ENCODE measurements at regions not wholly inside any gene's neighbourhood (a gene's known extent, or its start where the extent isn't known, plus 50 kb on each side); places are given as distances from the start of the nearest gene placed in this dataset.

DNA sequence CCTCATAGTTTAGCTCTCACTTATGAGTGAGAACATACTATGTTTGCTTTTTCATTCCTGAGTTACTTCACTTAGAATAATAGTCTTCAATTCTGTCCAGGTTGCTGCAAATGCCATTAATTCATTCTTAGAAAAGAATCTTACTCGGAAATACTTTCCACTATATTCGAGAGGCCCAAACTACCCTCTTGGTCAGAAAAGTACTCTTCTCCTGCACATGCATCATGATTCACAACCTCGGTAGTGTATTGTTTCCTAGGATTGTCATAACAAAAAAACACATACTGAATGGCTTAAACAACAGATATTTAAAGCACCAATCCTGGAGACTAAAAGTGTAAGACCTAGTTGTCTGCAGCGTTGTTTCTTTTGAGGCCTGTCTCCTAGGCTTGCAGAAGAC lies 364.0 kb upstream of the SLC14A2 start:
- H3K27ac ChIP-seq = no peak overlapping the region
- TF ChIP-seq, protein P1, sequence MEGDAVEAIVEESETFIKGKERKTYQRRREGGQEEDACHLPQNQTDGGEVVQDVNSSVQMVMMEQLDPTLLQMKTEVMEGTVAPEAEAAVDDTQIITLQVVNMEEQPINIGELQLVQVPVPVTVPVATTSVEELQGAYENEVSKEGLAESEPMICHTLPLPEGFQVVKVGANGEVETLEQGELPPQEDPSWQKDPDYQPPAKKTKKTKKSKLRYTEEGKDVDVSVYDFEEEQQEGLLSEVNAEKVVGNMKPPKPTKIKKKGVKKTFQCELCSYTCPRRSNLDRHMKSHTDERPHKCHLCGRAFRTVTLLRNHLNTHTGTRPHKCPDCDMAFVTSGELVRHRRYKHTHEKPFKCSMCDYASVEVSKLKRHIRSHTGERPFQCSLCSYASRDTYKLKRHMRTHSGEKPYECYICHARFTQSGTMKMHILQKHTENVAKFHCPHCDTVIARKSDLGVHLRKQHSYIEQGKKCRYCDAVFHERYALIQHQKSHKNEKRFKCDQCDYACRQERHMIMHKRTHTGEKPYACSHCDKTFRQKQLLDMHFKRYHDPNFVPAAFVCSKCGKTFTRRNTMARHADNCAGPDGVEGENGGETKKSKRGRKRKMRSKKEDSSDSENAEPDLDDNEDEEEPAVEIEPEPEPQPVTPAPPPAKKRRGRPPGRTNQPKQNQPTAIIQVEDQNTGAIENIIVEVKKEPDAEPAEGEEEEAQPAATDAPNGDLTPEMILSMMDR (conservative IDR thresholded peaks at IDR 0.05) = no peak
- no peak for TF ChIP-seq ZFX (IDR thresholded peaks at IDR 0.05)

DNA sequence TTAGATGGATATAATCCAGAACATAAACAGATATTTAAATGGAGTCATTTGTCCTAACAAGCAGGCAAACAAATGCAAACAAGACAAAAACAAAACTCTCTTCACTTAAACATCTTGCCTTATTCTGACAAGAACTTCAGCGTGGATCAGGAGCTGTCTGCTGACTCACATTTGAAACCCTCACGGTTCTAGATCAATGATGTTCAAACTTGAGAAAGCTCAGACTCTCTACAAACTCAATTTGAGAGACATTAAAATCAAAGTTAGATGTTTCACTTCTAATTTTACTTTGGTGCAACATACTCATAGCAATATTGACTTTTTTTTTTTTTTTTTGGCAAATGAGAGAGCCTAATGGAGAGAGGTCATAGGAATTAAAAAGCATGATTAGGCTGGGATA lies 362.8 kb upstream of the SLC14A2 start:
- H3K27ac ChIP-seq = no peak overlapping the region
- TF ChIP-seq, protein P1 (conservative IDR thresholded peaks at IDR 0.05) = no peak

DNA sequence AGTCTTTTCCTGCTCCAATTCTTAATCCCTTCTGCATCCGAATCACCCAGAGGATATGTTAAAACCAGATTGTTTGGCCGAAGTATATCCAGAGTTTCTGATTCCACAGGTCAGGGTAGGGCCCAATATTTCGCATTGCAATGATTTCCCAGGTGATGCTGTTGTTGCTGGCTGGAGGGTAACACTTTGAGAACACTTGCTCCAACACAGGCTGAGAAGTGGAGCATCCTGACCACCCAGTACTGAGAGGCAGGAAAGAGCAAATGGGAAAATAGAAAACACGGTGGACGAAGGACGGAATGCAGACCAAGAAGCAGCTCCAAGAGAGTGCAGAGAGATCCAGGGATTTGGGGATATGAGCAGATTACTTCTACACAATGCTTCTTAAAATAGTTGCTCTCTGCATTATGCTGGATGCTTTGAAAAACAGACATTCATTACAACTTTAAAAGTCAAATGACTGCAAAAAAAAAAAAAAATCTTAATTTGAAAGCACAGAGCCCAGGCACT lies 362.2 kb upstream of the SLC14A2 start:
- H3K27ac ChIP-seq = no peak overlapping the region

DNA sequence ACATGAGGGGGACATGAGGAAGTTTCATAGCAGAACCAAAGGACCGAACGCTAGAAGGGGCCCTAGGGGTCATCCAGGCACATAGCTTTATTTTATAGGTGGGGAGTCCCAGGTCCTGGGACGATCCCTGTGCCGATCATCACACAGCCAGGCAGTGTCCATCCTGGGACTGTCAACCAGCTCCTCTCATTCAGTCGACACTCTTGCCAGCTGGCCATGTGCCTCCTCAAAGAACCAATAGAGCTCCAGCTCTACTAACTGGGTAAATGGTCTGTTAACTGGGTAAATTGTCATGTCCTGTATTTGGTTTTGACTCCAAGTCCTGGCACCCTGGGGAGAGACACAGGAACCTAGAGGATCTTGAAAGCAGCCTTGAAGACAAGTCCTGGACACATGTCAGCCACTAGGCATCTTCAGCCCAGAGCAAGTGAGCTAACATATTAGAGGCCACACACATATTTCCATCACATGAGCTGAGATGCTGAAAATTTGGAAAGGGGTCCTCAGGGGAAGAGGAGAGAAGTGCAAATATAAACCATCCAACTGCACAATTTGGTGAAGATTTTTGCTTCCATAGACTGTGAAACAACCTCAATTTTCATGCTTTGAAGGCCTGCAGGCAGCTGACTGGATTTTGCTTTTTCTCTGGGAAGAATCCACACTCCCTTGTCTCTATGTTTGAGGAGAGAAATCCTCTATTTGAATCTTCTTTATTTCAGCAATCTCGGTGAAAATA lies 361.1 kb upstream of the SLC14A2 start:
- H3K27ac ChIP-seq = no peak overlapping the region

More for the DNA sequence above, 362.2 kb upstream of the SLC14A2 start:
- TF ChIP-seq ZFX (IDR thresholded peaks at IDR 0.05) = no peak
- TF ChIP-seq, protein P1 (conservative IDR thresholded peaks at IDR 0.05) = no peak

DNA sequence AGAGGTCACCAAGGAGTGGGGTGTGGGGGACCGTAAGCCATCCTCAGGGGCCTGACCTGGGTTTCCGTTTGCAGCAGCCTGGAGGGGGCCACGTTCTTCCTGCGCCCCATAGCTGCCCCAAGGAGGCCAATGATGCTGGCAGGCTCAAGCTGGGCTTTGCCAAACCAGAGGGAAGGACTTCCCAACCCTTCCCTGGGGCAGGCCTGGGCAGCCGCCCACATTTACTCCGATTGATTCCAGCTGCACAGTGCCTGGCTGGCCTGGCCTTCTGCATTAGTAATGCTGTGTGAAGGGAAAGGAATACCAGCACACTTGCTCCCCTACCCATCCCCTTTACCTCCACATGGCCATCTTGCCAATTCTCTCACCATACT lies 360.6 kb upstream of the SLC14A2 start:
- H3K27ac ChIP-seq = no peak overlapping the region
- TF ChIP-seq ZFX (IDR thresholded peaks at IDR 0.05) = no peak
- TF ChIP-seq, protein P1 (conservative IDR thresholded peaks at IDR 0.05) = no peak

More for the DNA sequence above, 361.1 kb upstream of the SLC14A2 start:
- TF ChIP-seq ZFX (IDR thresholded peaks at IDR 0.05) = no peak
- TF ChIP-seq, protein P1 (conservative IDR thresholded peaks at IDR 0.05) = no peak

DNA sequence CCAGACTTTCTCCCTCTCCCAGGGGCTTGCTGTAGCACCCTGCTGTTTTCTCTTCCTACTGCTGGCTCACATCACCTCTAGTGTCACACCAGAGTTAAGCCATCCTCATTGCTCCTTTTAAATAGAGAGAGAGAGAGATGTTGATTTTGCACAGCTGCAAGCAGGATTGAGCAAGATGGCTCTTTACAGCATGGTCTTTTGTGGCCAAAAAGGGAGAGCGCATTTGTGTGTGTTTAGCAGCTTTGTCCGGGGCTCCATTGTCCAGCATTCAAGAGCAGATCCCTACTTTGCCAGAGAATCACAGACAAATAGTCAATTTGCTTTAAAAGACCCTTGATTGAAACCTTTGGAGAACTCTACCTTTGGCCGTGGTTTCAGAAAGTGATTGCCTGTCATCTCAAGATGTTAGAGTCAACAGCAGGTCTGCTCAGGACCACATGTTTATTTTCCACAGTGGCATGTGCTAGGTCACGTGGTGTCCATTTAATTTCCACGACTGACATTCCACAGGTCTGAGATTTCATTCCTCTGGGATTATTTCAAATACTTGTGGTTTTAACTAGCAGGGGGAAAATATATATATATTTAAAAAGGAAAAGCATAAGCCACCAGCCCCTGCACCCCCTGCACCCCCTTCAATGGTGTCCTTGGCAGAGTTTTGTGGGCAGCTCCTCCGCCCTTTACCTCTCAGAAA lies 359.9 kb upstream of the SLC14A2 start:
- TF ChIP-seq, protein P1 (conservative IDR thresholded peaks at IDR 0.05) = no peak
- no peak for TF ChIP-seq ZFX (IDR thresholded peaks at IDR 0.05)
- no peak overlapping the region for H3K27ac ChIP-seq

DNA sequence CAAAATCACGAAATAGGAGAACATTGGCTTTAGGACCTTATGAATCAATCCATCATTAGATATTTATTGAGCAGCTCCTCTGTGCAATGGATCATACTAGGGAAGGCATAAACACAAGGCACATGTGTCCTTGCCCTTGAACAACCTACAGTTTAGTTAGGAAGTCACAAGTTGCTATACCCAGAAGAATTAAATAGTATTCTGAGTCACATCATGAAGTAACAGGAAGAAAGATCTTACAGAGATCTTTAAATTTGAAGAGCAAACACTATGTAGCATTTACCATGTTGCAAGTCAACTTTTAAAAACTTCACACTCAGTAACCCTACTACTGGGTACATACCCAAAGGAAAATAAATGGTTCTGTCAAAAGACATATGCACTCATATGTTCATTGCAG lies 355.2 kb upstream of the SLC14A2 start:
- TF ChIP-seq ZFX (IDR thresholded peaks at IDR 0.05) = no peak
- TF ChIP-seq, protein P1 (conservative IDR thresholded peaks at IDR 0.05) = no peak

More for the DNA sequence above, 355.2 kb upstream of the SLC14A2 start:
- no peak overlapping the region for H3K27ac ChIP-seq

Measured in C4-2B (cell line).